PFSK-1 (cell line): ENCODE measurements at regions not wholly inside any gene's neighbourhood (a gene's known extent, or its start where the extent isn't known, plus 50 kb on each side); places are given as distances from the start of the nearest gene placed in this dataset.

Experiments
- FOXP2 ChIP-seq: optimal IDR thresholded peaks from 2 replicates; pipeline ENCODE3; 2011; ENCODE audit warnings: borderline replicate concordance, control low read depth, inconsistent platforms; ENCODE audit not compliant: insufficient read depth; ENCODE audit errors: extremely low read length, extremely low read depth
- POLR2AphosphoS5 ChIP-seq: IDR thresholded peaks from 2 replicates; pipeline ENCODE4 v1.6.1; 2012; ENCODE audit warnings: low read depth, mild to moderate bottlenecking, control low read depth, low read length, moderate library complexity
- REST ChIP-seq, 2 experiments: IDR thresholded peaks; 2 replicates each; pipeline versions ENCODE4 v1.6.1 to v1.8.0; 2011 to 2012; ENCODE audit warnings: low read depth in 2 of 2, low read length in 2 of 2, control low read depth in 1 of 2, inconsistent platforms in 1 of 2, mild to moderate bottlenecking in 1 of 2, moderate library complexity in 1 of 2; ENCODE audit not compliant: insufficient read depth in 1 of 2
- SIN3A ChIP-seq: IDR thresholded peaks from 2 replicates; pipeline ENCODE4 v1.6.1; 2012; ENCODE audit warnings: mild to moderate bottlenecking, low read length, moderate library complexity, borderline replicate concordance; ENCODE audit not compliant: insufficient read depth
- TAF1 ChIP-seq: IDR thresholded peaks from 2 replicates; pipeline ENCODE4 v1.6.1; 2012; ENCODE audit warnings: low read length, control low read depth, borderline replicate concordance; ENCODE audit not compliant: insufficient read depth

- no peak for TF ChIP-seq REST (IDR thresholded peaks at IDR 0.05; ENCODE audit: insufficient read depth in 1 of 2, low read depth in 2 of 2, low read length in 2 of 2)
- TF ChIP-seq SIN3A: no peak
- no peak for TF ChIP-seq TAF1
- TF ChIP-seq POLR2AphosphoS5: no peak
- no peak for TF ChIP-seq FOXP2
These were observed 412.8 kb downstream of the IRX2 start for GRCh38 chr5:2338686-2339085.
